Activated T-cell treated with anti-CD3 and anti-CD28 coated beads, Interleukin-2, amount 50 U/mL, for 4 hours (primary cell): ENCODE measurements at regions not wholly inside any gene's neighbourhood (a gene's known extent, or its start where the extent isn't known, plus 50 kb on each side); places are given as distances from the start of the nearest gene placed in this dataset.
"Not testable (repeated sequence)": the region's sequence is repeated elsewhere in the genome, so short reads cannot be mapped to it uniquely, and the experiment has no call there.

Source experiments
- ATAC-seq, 2 donors: fragments of 200-7000 bp; cut with Tn5 transposase; one replicate each; pipeline ENCODE4 v1.10.0; 2021
- DNase-seq: peaks from one replicate; pipeline ENCODE4 v3.0.0-alpha.2; 2020
- H3K27me3 Mint-ChIP-seq: one replicate; pipeline ENCODE4 v1.8.0; 2021; ENCODE audit warnings: low read depth, mixed read lengths
- H3K36me3 Mint-ChIP-seq: one replicate; pipeline ENCODE4 v1.8.0; 2022; ENCODE audit warnings: mixed read lengths; ENCODE audit not compliant: insufficient read depth
- H3K4me1 Mint-ChIP-seq: one replicate; pipeline ENCODE4 v1.8.0; 2021; ENCODE audit warnings: low read depth, mixed read lengths
- H3K4me3 Mint-ChIP-seq: one replicate; pipeline ENCODE4 v1.8.0; 2021; ENCODE audit warnings: mild to moderate bottlenecking, moderate library complexity, mixed read lengths
- H3K9me3 Mint-ChIP-seq: one replicate; pipeline ENCODE4 v1.8.0; 2021; ENCODE audit warnings: mixed read lengths

DNA sequence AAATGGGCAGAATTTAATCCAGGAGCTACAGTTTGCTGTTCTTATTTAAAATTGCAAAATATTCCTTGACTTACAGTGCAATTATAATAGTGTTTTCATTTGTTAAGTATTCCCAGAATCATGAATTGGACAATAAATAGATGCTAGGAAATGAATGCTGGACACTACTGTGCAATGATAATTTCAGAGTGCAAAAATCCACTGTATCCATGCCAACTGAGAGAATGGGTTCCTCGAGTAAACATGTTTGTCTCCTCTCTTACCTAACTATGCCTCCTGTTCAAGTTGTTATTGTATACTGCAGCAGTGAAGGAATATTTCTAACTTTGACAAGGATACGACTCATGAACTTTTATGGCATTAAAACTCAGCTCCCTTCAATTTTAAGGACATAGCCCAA lies 1396.3 kb downstream of the GATA3 start:
- H3K4me3 Mint-ChIP-seq = no peak overlapping the region
- ATAC-seq = no peak
- no peak for DNase-seq
- H3K4me1 Mint-ChIP-seq = no peaks in the 10 kb centered on the region
- H3K27me3 Mint-ChIP-seq = peaks cover 2% of the 10 kb centered on the region
- no peaks in the 10 kb centered on the region for H3K36me3 Mint-ChIP-seq
- peaks cover 15% of the 10 kb centered on the region for H3K9me3 Mint-ChIP-seq

DNA sequence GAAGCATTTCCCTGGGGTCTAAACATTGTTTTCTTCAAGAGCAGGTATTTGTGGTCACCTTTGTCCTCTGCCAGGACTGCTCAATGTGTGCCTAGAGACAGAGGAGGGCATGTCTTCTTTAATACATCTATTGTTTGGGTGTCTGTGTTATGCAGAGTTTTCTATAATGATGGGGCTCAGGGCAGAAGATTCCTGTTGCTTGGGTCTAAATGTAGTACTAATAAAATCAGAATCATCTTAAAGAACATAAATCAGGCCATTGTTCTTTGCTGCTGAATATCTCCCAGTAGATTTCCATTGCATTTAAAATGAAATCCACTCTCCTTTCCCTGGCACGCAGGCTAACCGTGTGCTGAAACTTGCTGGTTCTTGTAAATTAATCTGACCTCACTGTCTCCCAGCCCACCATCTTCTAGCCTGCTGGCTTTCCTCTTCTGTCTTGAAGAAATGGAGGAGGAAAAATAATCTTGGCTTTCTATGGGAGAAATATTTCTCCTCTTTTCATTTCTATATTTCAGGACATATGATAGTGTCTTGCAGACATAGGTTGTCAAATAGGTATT lies 1396.8 kb downstream of the GATA3 start:
- peaks cover 2% of the 10 kb centered on the region for H3K27me3 Mint-ChIP-seq
- H3K4me3 Mint-ChIP-seq = no peak overlapping the region
- no peaks in the 10 kb centered on the region for H3K36me3 Mint-ChIP-seq
- peaks cover 15% of the 10 kb centered on the region for H3K9me3 Mint-ChIP-seq
- H3K4me1 Mint-ChIP-seq = no peaks in the 10 kb centered on the region
- ATAC-seq (no peak), DNase-seq (no peak)

DNA sequence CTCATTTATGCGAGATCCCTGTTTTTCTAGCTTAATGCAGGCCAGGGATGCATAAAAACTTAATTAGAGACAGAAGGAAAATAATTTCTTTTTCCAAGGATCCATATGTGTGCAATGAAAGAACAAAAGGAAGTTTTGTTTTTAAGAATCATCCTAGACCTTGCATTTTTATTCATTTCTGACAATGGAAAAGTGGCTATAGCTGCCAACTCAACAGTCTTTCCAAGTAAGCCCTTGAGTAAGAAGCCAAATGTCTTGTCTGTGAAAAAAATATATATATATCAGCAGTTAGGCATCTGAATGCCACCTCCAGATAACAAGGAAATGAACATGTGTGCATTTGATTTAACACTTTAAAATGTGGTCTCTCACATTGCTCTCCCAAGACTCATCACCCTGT lies 1397.6 kb downstream of the GATA3 start:
- no peak for DNase-seq
- H3K9me3 Mint-ChIP-seq = peaks cover 15% of the 10 kb centered on the region
- H3K4me1 Mint-ChIP-seq = no peaks in the 10 kb centered on the region
- H3K36me3 Mint-ChIP-seq = no peaks in the 10 kb centered on the region
- H3K27me3 Mint-ChIP-seq = peaks cover 2% of the 10 kb centered on the region
- no peak overlapping the region for H3K4me3 Mint-ChIP-seq
- no peak for ATAC-seq

DNA sequence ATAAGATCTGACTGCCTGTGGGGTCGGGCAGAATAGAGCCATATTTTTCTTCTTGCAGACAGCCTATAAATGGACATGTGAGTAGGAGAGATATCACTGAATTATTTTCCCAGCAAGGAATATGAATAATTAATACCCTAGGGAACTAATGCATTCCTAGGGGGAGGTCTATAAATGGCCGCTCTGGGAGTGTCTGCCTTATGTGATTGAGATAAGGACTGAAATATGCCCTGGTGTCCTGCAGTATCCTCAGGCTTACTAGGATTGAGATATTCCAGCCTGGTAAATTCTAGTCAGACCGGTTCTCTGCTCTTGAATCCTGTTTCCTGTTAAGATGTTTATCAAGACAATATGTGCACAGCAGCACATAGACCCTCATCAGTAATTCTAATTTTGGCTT lies 1399.4 kb downstream of the GATA3 start:
- peaks cover 15% of the 10 kb centered on the region for H3K9me3 Mint-ChIP-seq
- not testable (repeated sequence) for H3K4me1 Mint-ChIP-seq, H3K4me3 Mint-ChIP-seq, H3K36me3 Mint-ChIP-seq, DNase-seq, ATAC-seq, H3K27me3 Mint-ChIP-seq

DNA sequence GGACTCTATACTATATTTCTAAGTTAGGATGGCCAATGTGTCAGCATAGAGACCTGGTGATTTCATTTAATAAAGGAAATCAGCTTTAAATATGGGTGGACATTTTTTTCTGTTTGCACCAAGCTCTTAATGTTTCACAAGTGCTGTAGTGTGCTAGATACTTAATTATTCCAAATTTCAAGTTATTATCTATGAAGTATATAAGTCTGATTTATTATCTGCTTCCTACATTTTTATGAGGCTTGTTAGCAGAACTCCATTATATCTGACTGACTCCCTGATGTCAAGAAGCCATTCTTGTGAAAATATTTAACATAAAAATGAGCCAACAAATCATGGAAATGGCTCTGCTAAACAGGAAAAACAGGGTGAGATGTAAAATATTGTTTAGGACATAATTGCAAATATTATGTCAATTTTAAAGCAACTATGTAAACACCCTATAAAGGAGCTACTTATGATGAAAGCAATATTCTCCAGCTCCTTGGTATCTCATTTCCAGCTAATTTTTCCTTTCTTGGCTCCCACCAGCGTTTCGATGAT lies 1415.2 kb downstream of the GATA3 start:
- no peaks in the 10 kb centered on the region for H3K36me3 Mint-ChIP-seq
- ATAC-seq (no peak), DNase-seq (no peak)
- H3K4me3 Mint-ChIP-seq = no peak overlapping the region
- H3K9me3 Mint-ChIP-seq = no peaks in the 10 kb centered on the region
- no peaks in the 10 kb centered on the region for H3K27me3 Mint-ChIP-seq
- H3K4me1 Mint-ChIP-seq = no peaks in the 10 kb centered on the region

DNA sequence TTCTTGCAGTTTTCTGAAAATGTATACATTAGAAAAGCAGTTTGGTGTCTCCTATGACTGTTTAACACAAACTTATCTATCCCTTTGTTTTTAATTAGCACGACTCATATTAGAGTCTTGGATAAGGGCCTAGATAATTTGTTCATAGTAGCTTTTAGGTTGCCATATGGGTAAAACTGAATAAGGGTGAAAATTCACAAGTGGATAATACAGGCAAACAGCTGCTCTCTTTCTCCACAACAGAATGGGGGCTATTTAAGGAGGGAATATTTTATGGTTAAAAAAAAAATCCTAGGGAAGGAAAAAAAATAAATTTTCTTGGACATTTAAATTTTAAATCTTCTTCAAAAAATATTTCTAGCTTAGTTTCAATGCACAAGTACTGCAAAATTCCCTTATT lies 1416.1 kb downstream of the GATA3 start:
- H3K4me3 Mint-ChIP-seq = no peak overlapping the region
- no peaks in the 10 kb centered on the region for H3K27me3 Mint-ChIP-seq
- ATAC-seq (no peak), DNase-seq (no peak)
- no peaks in the 10 kb centered on the region for H3K9me3 Mint-ChIP-seq
- no peaks in the 10 kb centered on the region for H3K4me1 Mint-ChIP-seq
- H3K36me3 Mint-ChIP-seq = no peaks in the 10 kb centered on the region

DNA sequence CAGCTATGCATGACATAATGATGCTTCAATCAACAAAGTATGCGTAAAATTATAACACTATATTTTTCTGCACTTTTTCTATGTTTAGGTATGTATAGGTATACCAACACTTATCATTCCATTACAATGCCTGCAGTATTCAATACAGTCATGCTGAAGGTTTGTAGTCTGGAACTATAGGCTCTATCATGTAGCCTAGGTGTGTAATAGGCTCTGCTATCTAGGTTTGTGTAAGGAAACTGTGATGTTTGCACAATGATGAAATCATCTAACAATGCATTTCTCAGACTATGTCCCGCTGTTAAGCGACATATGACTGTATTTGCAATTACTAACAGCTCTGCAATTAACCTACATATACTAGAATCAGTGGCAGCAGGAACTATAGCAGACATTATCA lies 1447.5 kb downstream of the GATA3 start:
- no peaks in the 10 kb centered on the region for H3K4me1 Mint-ChIP-seq
- no peaks in the 10 kb centered on the region for H3K36me3 Mint-ChIP-seq
- no peaks in the 10 kb centered on the region for H3K27me3 Mint-ChIP-seq
- ATAC-seq = no peak
- H3K4me3 Mint-ChIP-seq = no peak overlapping the region
- H3K9me3 Mint-ChIP-seq = no peaks in the 10 kb centered on the region
- no peak for DNase-seq

DNA sequence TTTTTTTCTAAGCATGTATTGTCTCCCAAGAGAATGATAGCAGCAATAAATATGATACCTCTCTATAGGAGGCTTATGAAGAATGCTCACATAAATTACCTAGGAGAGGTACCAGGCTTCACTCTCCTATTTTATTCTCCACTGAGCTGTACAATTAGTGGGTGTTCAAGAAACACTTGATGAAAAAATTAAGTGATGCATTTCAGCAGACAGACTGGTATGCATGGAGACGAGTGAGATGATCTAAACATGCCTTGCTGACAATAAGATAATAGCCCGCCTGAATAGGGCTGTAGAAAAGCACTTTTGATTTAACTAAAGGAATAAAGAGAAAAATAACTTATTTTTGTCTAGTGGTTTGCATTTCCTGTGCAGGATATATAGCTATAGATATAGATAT lies 1449.7 kb downstream of the GATA3 start:
- Mint-ChIP-seq H3K27me3 (no peaks in the 10 kb centered on the region), H3K9me3 (no peaks in the 10 kb centered on the region), H3K36me3 (no peaks in the 10 kb centered on the region), H3K4me1 (no peaks in the 10 kb centered on the region), H3K4me3 (no peak overlapping the region)
- ATAC-seq (no peak), DNase-seq (no peak)

DNA sequence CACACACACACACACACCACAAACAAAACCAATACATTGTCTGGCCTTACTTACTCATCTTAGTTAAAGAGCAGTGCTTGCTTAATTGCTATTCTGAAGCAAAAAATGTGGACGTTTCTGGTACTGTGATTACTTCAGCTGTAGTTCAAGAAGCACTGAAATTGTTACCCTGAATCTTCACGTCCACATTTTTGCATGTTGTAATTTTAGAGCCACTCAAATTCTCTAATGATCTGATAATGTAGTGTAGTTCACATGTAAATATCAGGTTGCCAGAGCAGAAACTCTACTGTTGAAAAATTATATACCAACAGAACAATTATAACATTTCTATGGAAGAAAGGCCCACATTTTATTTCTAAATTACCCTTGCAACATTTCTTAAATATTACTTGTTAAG lies 1451.1 kb downstream of the GATA3 start:
- H3K4me3 Mint-ChIP-seq = no peak overlapping the region
- DNase-seq = no peak
- no peaks in the 10 kb centered on the region for H3K36me3 Mint-ChIP-seq
- no peaks in the 10 kb centered on the region for H3K9me3 Mint-ChIP-seq
- H3K4me1 Mint-ChIP-seq = no peaks in the 10 kb centered on the region
- no peaks in the 10 kb centered on the region for H3K27me3 Mint-ChIP-seq
- ATAC-seq = no peak

DNA sequence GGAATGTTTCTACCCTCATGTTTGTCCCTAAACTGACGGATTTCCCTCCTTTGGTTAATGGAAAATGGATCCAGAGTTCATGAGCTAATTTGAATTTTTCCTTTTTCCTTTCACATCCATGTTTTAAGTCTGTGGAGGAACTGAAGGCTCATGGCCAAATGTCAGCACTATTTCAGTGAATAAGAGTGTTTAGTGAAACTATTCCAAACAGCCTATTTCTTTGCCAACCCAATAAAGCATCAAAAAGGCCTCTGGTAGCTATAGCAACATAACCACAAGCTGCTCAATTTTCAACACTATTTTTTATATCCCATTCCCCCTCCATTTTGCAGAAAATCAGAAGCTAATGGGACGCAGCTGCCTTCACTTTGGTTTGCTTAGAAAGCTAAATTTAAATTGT lies 1454.1 kb downstream of the GATA3 start:
- H3K4me3 Mint-ChIP-seq = no peak overlapping the region
- H3K9me3 Mint-ChIP-seq = no peaks in the 10 kb centered on the region
- no peak for ATAC-seq
- H3K36me3 Mint-ChIP-seq = no peaks in the 10 kb centered on the region
- no peak for DNase-seq
- H3K27me3 Mint-ChIP-seq = no peaks in the 10 kb centered on the region
- H3K4me1 Mint-ChIP-seq = no peaks in the 10 kb centered on the region

DNA sequence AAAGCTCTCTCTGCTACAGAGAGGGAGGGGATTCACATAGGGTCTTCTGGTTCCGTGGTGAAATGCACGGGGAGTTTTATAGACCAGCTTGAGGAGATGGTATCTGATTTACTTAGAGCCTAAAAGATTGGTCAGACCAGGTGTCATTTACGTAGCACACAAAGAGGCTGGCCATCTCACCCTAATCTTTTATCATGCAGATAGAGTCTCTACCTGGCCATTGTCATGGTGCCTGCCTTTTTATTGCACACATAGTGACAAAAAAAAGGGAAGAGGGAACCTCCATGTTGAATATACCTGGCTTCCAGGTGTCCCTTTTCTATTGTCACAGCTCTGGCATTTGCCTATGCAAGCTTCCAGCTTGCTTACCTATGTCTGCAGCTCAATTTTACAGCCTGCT lies 1456.1 kb downstream of the GATA3 start:
- Mint-ChIP-seq H3K4me3 (no peak overlapping the region), H3K36me3 (no peaks in the 10 kb centered on the region), H3K4me1 (no peaks in the 10 kb centered on the region), H3K27me3 (no peaks in the 10 kb centered on the region), H3K9me3 (no peaks in the 10 kb centered on the region)
- no peak for ATAC-seq
- DNase-seq = no peak

DNA sequence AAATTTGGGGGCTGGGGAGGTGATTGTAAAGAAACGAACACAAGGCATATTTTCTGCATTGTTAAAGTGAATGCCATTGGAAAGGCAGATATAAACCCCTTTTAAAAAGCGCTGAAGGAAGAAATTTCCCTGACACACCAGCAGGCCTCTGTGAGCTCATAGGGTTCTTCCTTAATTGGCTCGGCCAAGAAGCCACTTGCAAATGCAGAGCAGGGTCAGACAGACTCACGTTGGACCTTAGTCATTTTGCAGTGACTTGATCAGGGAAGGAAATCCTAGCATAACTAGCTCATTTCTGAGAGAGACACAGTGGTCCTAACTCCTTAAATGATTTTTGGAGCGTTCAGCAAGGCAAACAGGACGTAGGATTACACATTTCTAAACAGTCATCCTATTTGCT lies 1461.4 kb downstream of the GATA3 start:
- DNase-seq = no peak
- H3K4me3 Mint-ChIP-seq = no peak overlapping the region
- no peak for ATAC-seq
- no peaks in the 10 kb centered on the region for H3K9me3 Mint-ChIP-seq
- H3K36me3 Mint-ChIP-seq = no peaks in the 10 kb centered on the region
- H3K27me3 Mint-ChIP-seq = no peaks in the 10 kb centered on the region
- H3K4me1 Mint-ChIP-seq = no peaks in the 10 kb centered on the region

DNA sequence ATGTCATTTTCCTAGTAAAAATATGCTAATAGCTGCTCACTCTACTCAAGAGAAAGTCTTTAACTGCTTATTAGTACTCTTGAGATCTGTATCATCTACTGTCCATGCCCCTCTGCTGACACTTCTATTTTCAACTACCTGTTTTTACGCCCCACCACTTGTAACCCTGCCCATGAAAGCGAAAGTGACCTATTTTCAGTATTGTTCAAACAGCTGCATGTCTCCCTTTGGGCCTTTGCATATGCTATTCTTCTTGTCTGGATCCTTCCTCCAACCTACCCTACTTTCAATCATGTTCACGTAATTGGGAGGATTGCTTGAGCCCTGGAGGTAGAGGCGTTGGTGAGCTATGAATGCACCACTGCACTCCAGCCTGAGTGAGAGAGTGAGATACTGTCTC lies 1481.3 kb downstream of the GATA3 start:
- no peak for ATAC-seq
- Mint-ChIP-seq H3K9me3 (no peaks in the 10 kb centered on the region), H3K4me1 (no peaks in the 10 kb centered on the region), H3K27me3 (no peaks in the 10 kb centered on the region), H3K4me3 (no peak overlapping the region), H3K36me3 (no peaks in the 10 kb centered on the region)
- DNase-seq = no peak

DNA sequence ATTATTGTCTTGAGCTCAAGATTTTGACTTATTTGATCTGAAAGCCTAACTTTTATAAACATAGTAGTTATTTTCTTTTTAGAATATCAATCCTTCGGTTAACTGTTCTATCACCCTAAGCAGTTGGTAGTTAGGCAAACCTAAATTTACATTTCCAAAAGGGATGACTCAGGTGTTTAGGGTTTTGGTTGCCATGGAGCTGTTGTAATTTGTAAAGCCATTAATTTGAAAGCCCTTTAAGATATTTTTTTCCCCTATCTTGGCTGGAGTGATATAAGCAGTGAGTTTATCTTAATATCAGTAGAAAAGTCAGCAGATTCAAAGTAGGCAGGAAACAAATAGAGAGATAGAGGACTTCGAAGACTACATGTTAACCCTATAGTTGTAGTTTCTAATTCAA lies 1472.6 kb upstream of the CELF2 start:
- Mint-ChIP-seq H3K9me3 (no peaks in the 10 kb centered on the region), H3K4me3 (no peak overlapping the region), H3K36me3 (no peaks in the 10 kb centered on the region), H3K27me3 (no peaks in the 10 kb centered on the region), H3K4me1 (no peaks in the 10 kb centered on the region)
- no peak for DNase-seq
- ATAC-seq = no peak

DNA sequence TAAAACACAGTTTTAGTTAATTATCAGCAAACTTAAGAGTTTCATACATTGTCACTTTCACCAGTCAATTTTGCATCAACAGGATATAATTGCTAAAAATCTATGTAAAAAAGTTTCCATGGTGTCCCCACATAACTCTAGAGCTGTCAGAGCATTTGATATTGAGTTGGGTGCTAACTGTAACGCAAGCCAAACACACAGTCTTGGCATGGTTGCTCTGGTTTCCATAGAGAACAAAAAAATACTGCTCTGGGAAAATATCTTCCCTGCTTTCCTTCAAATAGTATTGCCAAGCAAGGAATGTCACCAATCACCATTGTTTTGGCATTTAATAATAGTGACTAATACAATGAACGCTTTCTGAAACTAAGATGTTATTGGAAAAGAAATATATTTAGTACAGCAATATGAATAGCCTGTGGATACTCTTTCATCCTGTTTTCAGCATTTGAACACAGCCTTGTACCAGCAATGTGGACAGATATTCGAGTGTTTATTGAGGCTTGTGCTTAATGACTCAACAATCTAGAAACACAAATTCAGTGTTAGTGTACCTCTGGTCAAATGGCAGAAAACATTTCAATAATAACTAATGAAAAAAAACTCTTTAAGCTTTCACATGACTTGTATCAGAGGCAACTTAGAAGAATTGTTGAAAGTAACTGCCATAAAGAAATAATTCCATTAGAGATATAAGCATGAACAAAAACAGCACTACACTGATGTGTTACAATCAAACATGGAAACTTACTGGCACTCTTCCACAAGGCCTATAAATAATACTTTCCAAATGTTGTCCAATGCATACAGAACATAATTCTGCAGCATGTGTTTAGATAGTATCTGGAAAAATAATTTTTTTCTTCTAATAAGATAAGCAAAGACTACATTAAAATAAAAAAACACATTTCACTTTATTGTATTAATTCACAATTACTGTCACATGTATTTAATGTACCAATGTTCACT lies 1469.5 kb upstream of the CELF2 start:
- Mint-ChIP-seq H3K9me3 (peaks cover 6% of the 10 kb centered on the region), H3K27me3 (no peaks in the 10 kb centered on the region), H3K4me1 (no peaks in the 10 kb centered on the region), H3K36me3 (no peaks in the 10 kb centered on the region), H3K4me3 (no peak overlapping the region)
- DNase-seq (no peak), ATAC-seq (no peak)
